GM12878 (cell line): ENCODE measurements at regions not wholly inside any gene's neighbourhood (a gene's known extent, or its start where the extent isn't known, plus 50 kb on each side); places are given as distances from the start of the nearest gene placed in this dataset.
A peak's percentile ranks its signal among the peaks of the same experiment; 100 is the strongest.

ENCODE experiments used
- ATAC-seq: fragments of 200-7000 bp; cut with Tn5 transposase; 3 replicates; pipeline ENCODE4 v1.9.1; 2020; ENCODE audit warnings: mild to moderate bottlenecking, moderate library complexity
- BruUV-seq: library from RNA; stranded (reverse); fragments of 400-500 nt; replicated peaks from 2 replicates; lab custom pipeline; 2021; lab: Mats Ljungman, UMichigan
- CTCF ChIA-PET: fragments of 300-600 bp; sonication (Branson Sonifier 250); formaldehyde crosslinking; extraction: SDS; loops from one replicate; lab custom pipeline; 2021; ENCODE audit warnings: inconsistent platforms; lab: Yijun Ruan, JAX
- POLR2A ChIA-PET: fragments of 350-600 bp; formaldehyde crosslinking; extraction: SDS; loops from one replicate; lab custom pipeline; 2021; ENCODE audit warnings: inconsistent platforms; lab: Charles Lee
- RAD21 ChIA-PET: fragments of 300-600 bp; sonication (Branson Sonifier 250); formaldehyde crosslinking; loops from one replicate; lab custom pipeline; 2023; ENCODE audit warnings: antibody characterized with exemption; ENCODE audit not compliant: unreplicated experiment; lab: Charles Lee
- SMC1A ChIA-PET: fragments of 300-600 bp; sonication (Branson Sonifier 250); formaldehyde crosslinking; loops from one replicate; lab custom pipeline; 2023; ENCODE audit not compliant: unreplicated experiment, uncharacterized antibody; lab: Charles Lee
- DNase-seq: peaks from one replicate; pipeline ENCODE4 v3.0.0-alpha.2; 2011; ENCODE audit warnings: low read depth, low spot score
- FAIRE-seq: peaks from 3 replicates; lab custom pipeline; 2011; peaks lifted over from hg19 to GRCh38; lab: Jason Lieb, UNC
- H2AFZ ChIP-seq: 2 replicates; pipeline ENCODE4 v1.6.0; 2011; ENCODE audit warnings: low read depth, low read length, control low read depth; ENCODE audit not compliant: control insufficient read depth
- H3K27ac ChIP-seq: 2 replicates; pipeline ENCODE4 v1.5.1; 2011; ENCODE audit warnings: control low read depth; ENCODE audit not compliant: control insufficient read depth, insufficient read depth
- H3K27me3 ChIP-seq, 2 experiments: replicated peaks in 1 of 2; 2 replicates each; pipeline versions ENCODE4 v1.6.0 to v1.6.1; 2011; ENCODE audit warnings: low read length in 1 of 2; ENCODE audit not compliant: control insufficient read depth in 2 of 2, insufficient read depth in 2 of 2
- H3K36me3 ChIP-seq, 2 experiments: 2 replicates each; pipeline ENCODE4 v1.5.1; 2011; ENCODE audit warnings: low read length in 1 of 2; ENCODE audit not compliant: control insufficient read depth in 2 of 2, insufficient read depth in 2 of 2
- H3K4me1 ChIP-seq: 2 replicates; pipeline ENCODE4 v1.6.1; 2011; ENCODE audit warnings: mild to moderate bottlenecking, low read length, moderate library complexity, mixed read lengths; ENCODE audit not compliant: control insufficient read depth, insufficient read depth
- H3K4me2 ChIP-seq: 2 replicates; pipeline ENCODE4 v1.6.0; 2011; ENCODE audit warnings: control low read depth; ENCODE audit not compliant: control insufficient read depth, insufficient read depth
- H3K4me3 ChIP-seq: fragments of 200-600 bp; sonication (generic); 2 replicates; pipeline ENCODE4 v1.5.1; 2016
- H3K79me2 ChIP-seq: 2 replicates; pipeline ENCODE4 v1.6.0; 2011; ENCODE audit warnings: low read length; ENCODE audit not compliant: control insufficient read depth, insufficient read depth
- H3K9ac ChIP-seq: 2 replicates; pipeline ENCODE4 v1.8.0; 2011; ENCODE audit warnings: low read length, control low read depth, mixed read lengths; ENCODE audit not compliant: control insufficient read depth, insufficient read depth
- H3K9me3 ChIP-seq: replicated peaks from 3 replicates; pipeline ENCODE4 v1.5.1; 2011; ENCODE audit warnings: mild to moderate bottlenecking, low read length; ENCODE audit not compliant: control insufficient read depth, insufficient read depth
- H4K20me1 ChIP-seq: 2 replicates; pipeline ENCODE4 v1.6.0; 2011; ENCODE audit not compliant: control insufficient read depth, insufficient read depth
- ATF7 ChIP-seq: fragments of 450-650 bp; IDR thresholded peaks from 2 replicates; pipeline ENCODE4 v1.6.1; 2016; ENCODE audit warnings: low read depth, mild to moderate bottlenecking
- CEBPB ChIP-seq, 2 experiments: fragments of 150-350 bp in 1 of 2; IDR thresholded peaks; 2 replicates each; pipeline ENCODE4 v1.6.1; 2012 to 2014; ENCODE audit warnings: low read depth in 2 of 2, low read length in 2 of 2, borderline replicate concordance in 1 of 2, inconsistent platforms in 1 of 2
- EP300 ChIP-seq, 2 experiments: fragments of 150-350 bp in 1 of 2; IDR thresholded peaks; 2 replicates each; pipeline ENCODE4 v1.6.1; 2011 to 2012; ENCODE audit warnings: low read depth in 2 of 2, low read length in 2 of 2, borderline replicate concordance in 1 of 2, improper control_type of control experiment in 1 of 2, inconsistent platforms in 1 of 2; ENCODE audit not compliant: control insufficient read depth in 1 of 2
- HDAC6 ChIP-seq: fragments of 200-600 bp; sonication (generic); IDR thresholded peaks from one replicate; pipeline ENCODE4 v1.8.0; 2017; ENCODE audit warnings: antibody characterized with exemption; ENCODE audit not compliant: unreplicated experiment
- IKZF1 ChIP-seq: fragments of 450-650 bp; conservative IDR thresholded peaks from 2 replicates; pipeline ENCODE4 v1.6.1; 2017; ENCODE audit warnings: antibody characterized with exemption, mild to moderate bottlenecking
- MTA2 ChIP-seq: fragments of 450-650 bp; IDR thresholded peaks from 2 replicates; pipeline ENCODE4 v1.6.1; 2016; ENCODE audit warnings: low read depth, mild to moderate bottlenecking, moderate library complexity
- MYC ChIP-seq: IDR thresholded peaks from 2 replicates; pipeline ENCODE4 v1.6.1; 2011; ENCODE audit warnings: mild to moderate bottlenecking, low read length, moderate library complexity, inconsistent platforms; ENCODE audit not compliant: insufficient read depth, insufficient replicate concordance, insufficient read length, severe bottlenecking
- NFIC ChIP-seq: IDR thresholded peaks from 2 replicates; pipeline ENCODE4 v1.6.1; 2012; ENCODE audit warnings: low read depth, mild to moderate bottlenecking, inconsistent platforms, low read length, moderate library complexity
- RFX5 ChIP-seq: IDR thresholded peaks from 2 replicates; pipeline ENCODE4 v1.6.1; 2011; ENCODE audit warnings: low read depth, low read length, improper control_type of control experiment
- SPI1 ChIP-seq: IDR thresholded peaks from 2 replicates; pipeline ENCODE4 v1.6.1; 2011; ENCODE audit warnings: low read depth, mild to moderate bottlenecking, low read length, moderate library complexity, borderline replicate concordance; ENCODE audit not compliant: insufficient read depth
- SRF ChIP-seq, 2 experiments: IDR thresholded peaks; 2 replicates each; pipeline ENCODE4 v1.6.1; 2011; ENCODE audit warnings: low read depth in 2 of 2, low read length in 2 of 2, mild to moderate bottlenecking in 1 of 2, moderate library complexity in 1 of 2
- STAT1 ChIP-seq: fragments of 450-650 bp; conservative IDR thresholded peaks from 2 replicates; pipeline ENCODE4 v1.6.1; 2014; ENCODE audit warnings: antibody characterized with exemption, mild to moderate bottlenecking
- SUZ12 ChIP-seq: fragments of 200-600 bp; sonication (generic); IDR thresholded peaks from one replicate; pipeline ENCODE4 v1.6.1; 2018; ENCODE audit warnings: antibody characterized with exemption, mild to moderate bottlenecking; ENCODE audit not compliant: unreplicated experiment
- TARDBP ChIP-seq: IDR thresholded peaks from 2 replicates; pipeline ENCODE4 v1.6.1; 2016; ENCODE audit warnings: borderline replicate concordance
- YBX1 ChIP-seq: fragments of 450-650 bp; IDR thresholded peaks from 2 replicates; pipeline ENCODE4 v1.6.1; 2016; ENCODE audit warnings: antibody characterized with exemption
- YY1 ChIP-seq: IDR thresholded peaks from 2 replicates; pipeline ENCODE4 v1.6.1; 2011; ENCODE audit warnings: low read depth, mild to moderate bottlenecking, low read length
- ZNF207 ChIP-seq: fragments of 450-650 bp; IDR thresholded peaks from 2 replicates; pipeline ENCODE4 v1.6.1; 2014; ENCODE audit warnings: antibody characterized with exemption, mild to moderate bottlenecking, borderline replicate concordance
- ZNF622 ChIP-seq: fragments of 450-650 bp; IDR thresholded peaks from 2 replicates; pipeline ENCODE4 v1.6.1; 2017; ENCODE audit warnings: mild to moderate bottlenecking, inconsistent platforms
- ZZZ3 ChIP-seq: IDR thresholded peaks from 2 replicates; pipeline ENCODE4 v1.6.1; 2011; ENCODE audit warnings: low read depth; ENCODE audit not compliant: control insufficient read depth, insufficient read length
- in situ Hi-C: fragments of 300-500 bp; cut with MboI; formaldehyde crosslinking; loops from 9 replicates; pipeline ENCODE4 v1.14.3; 2018; ENCODE audit warnings: mixed read lengths
- intact Hi-C: fragments of 100-400 bp; cut with micrococcal nuclease; formaldehyde crosslinking; loops from one replicate; pipeline ENCODE4 v1.14.2; 2022; ENCODE audit not compliant: unreplicated experiment
- TF ChIP-seq, protein P1 (sequence below): fragments of 450-650 bp; IDR thresholded peaks from 2 replicates; pipeline ENCODE4 v1.6.1; 2017; ENCODE audit warnings: borderline replicate concordance
- TF ChIP-seq, protein P2 (sequence below): fragments of 450-650 bp; IDR thresholded peaks from 2 replicates; pipeline ENCODE4 v1.6.1; 2016; ENCODE audit warnings: mild to moderate bottlenecking
- TF ChIP-seq, protein P3 (sequence below): fragments of 450-650 bp; IDR thresholded peaks from 2 replicates; pipeline ENCODE4 v1.6.1; 2016; ENCODE audit warnings: mild to moderate bottlenecking

DNA sequence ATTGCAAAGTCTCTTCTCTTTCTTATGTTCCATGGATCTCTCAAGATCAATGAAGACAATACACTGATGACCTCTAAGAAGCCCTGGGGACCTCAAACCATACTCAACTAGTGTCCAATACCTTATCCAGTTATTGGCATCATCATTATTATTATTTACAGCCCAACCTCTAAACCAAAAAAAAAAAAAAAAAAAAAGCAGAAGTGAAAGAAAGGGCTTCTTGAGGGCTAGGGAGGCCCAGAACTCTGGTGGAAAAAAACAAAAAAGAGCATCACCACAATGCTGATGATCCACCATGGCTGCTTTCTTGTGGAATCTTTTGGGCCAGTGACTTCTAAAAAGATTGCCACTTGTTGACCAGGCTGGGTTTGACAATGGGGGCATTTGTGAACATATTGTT, 324.9 kb downstream of the LPIN1 start:
- H3K4me3 ChIP-seq, result no peak overlapping the region
- H3K9me3 ChIP-seq, result no peaks in the 10 kb centered on the region; the same call in 2 of the 3 replicates
- H3K36me3 ChIP-seq, result no peaks in the 10 kb centered on the region; a peak in 1 of 4 replicates
- no TSS peak for BruUV-seq
- no peaks in the 10 kb centered on the region for H4K20me1 ChIP-seq
- FAIRE-seq, result peak; percentile 61
- ChIA-PET RAD21 (interaction anchor here (2.0 to 2.4 kb wide), 2 partner anchors 26 to 240 kb away, joined by 6 to 7 read pairs; no protein-coding TSS in a partner anchor), SMC1A (interaction anchor here (0.7 to 4.5 kb wide), 7 partner anchors 14 to 65 kb away, joined by 3 to 25 read pairs (median 5); no protein-coding TSS in a partner anchor), POLR2A (interaction anchor here (0.5 to 0.8 kb wide), 2 partner anchors 15 to 26 kb away, joined by 3 to 5 read pairs; no protein-coding TSS in a partner anchor), CTCF (interaction anchor here (1.1 to 1.5 kb wide), 4 partner anchors 17 to 243 kb away, joined by 3 to 4 read pairs (median 4); no protein-coding TSS in a partner anchor)
- no peak overlapping the region for H3K27ac ChIP-seq
- H3K27me3 ChIP-seq, result no peaks in the 10 kb centered on the region
- H2AFZ ChIP-seq, result no peak overlapping the region
- H3K4me2 ChIP-seq, result no peak overlapping the region
- ATAC-seq, result peak; percentile 49
- H3K9ac ChIP-seq, result no peak overlapping the region
- intact Hi-C loops, result loop anchor here (2.0 to 5.0 kb wide), 4 partner anchors 65 to 209 kb away; no protein-coding TSS in a partner anchor
- H3K4me1 ChIP-seq, result peaks cover 31% of the 10 kb centered on the region
- peaks cover 2% of the 10 kb centered on the region for H3K79me2 ChIP-seq
- DNase-seq, result no peak
- in situ Hi-C loops, result no loop called here
- TF ChIP-seq, protein P1, sequence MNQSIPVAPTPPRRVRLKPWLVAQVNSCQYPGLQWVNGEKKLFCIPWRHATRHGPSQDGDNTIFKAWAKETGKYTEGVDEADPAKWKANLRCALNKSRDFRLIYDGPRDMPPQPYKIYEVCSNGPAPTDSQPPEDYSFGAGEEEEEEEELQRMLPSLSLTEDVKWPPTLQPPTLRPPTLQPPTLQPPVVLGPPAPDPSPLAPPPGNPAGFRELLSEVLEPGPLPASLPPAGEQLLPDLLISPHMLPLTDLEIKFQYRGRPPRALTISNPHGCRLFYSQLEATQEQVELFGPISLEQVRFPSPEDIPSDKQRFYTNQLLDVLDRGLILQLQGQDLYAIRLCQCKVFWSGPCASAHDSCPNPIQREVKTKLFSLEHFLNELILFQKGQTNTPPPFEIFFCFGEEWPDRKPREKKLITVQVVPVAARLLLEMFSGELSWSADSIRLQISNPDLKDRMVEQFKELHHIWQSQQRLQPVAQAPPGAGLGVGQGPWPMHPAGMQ, result no peak
- TF ChIP-seq CEBPB (IDR thresholded peaks at IDR 0.05; ENCODE audit: borderline replicate concordance in 1 of 2, low read depth in 2 of 2, low read length in 2 of 2) (no peak), ZNF207 (no peak), HDAC6 (no peak), TARDBP (no peak), ZNF622 (no peak), YBX1 (no peak), MTA2 (peak; percentile 64; the same call in 1 of the 2 replicates), YY1 (0 out of 2 replicates have a peak, but pooled peaks have one; percentile 65), SUZ12 (no peak), STAT1 (no peak), EP300 (IDR thresholded peaks at IDR 0.05; ENCODE audit: borderline replicate concordance in 1 of 2, control insufficient read depth in 1 of 2, low read depth in 2 of 2, low read length in 2 of 2) (peak; percentile 69 to 83; a peak in 3 of 4 replicates), SPI1 (peak; percentile 98), SRF (IDR thresholded peaks at IDR 0.05; ENCODE audit: low read depth in 2 of 2, low read length in 2 of 2) (no peak), ZZZ3 (no peak), RFX5 (no peak), NFIC (peak; percentile 62; the same call in 1 of the 2 replicates), IKZF1 (0 out of 2 replicates have a peak, but pooled peaks have one; percentile 40), ATF7 (peak; percentile 55), MYC (no peak)
- TF ChIP-seq, protein P2, sequence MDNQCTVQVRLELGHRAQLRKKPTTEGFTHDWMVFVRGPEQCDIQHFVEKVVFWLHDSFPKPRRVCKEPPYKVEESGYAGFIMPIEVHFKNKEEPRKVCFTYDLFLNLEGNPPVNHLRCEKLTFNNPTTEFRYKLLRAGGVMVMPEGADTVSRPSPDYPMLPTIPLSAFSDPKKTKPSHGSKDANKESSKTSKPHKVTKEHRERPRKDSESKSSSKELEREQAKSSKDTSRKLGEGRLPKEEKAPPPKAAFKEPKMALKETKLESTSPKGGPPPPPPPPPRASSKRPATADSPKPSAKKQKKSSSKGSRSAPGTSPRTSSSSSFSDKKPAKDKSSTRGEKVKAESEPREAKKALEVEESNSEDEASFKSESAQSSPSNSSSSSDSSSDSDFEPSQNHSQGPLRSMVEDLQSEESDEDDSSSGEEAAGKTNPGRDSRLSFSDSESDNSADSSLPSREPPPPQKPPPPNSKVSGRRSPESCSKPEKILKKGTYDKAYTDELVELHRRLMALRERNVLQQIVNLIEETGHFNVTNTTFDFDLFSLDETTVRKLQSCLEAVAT, result peak; percentile 50
- TF ChIP-seq, protein P3, sequence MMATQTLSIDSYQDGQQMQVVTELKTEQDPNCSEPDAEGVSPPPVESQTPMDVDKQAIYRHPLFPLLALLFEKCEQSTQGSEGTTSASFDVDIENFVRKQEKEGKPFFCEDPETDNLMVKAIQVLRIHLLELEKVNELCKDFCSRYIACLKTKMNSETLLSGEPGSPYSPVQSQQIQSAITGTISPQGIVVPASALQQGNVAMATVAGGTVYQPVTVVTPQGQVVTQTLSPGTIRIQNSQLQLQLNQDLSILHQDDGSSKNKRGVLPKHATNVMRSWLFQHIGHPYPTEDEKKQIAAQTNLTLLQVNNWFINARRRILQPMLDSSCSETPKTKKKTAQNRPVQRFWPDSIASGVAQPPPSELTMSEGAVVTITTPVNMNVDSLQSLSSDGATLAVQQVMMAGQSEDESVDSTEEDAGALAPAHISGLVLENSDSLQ, result no peak
